Endothelial cell (in vitro differentiated cells): ENCODE measurements at regions not wholly inside any gene's neighbourhood (a gene's known extent, or its start where the extent isn't known, plus 50 kb on each side); places are given as distances from the start of the nearest gene placed in this dataset.

Source experiments
- DNase-seq: peaks from one replicate; pipeline ENCODE4 v3.0.0; 2021; ENCODE audit warnings: low spot score
- H3K27ac Mint-ChIP-seq: one replicate; pipeline ENCODE4 v1.8.0; 2021; ENCODE audit warnings: mixed read lengths, inconsistent platforms; ENCODE audit not compliant: unreplicated experiment
- H3K27me3 Mint-ChIP-seq: one replicate; pipeline ENCODE4 v1.8.0; 2021; ENCODE audit warnings: mild to moderate bottlenecking, moderate library complexity, mixed read lengths, inconsistent platforms; ENCODE audit not compliant: unreplicated experiment
- H3K36me3 Mint-ChIP-seq: one replicate; pipeline ENCODE4 v1.8.0; 2021; ENCODE audit warnings: mild to moderate bottlenecking, low read depth, mixed read lengths, inconsistent platforms; ENCODE audit not compliant: unreplicated experiment
- H3K4me1 Mint-ChIP-seq: one replicate; pipeline ENCODE4 v1.8.0; 2021; ENCODE audit warnings: mild to moderate bottlenecking, mixed read lengths, inconsistent platforms; ENCODE audit not compliant: unreplicated experiment
- H3K4me3 Mint-ChIP-seq: one replicate; pipeline ENCODE4 v1.8.0; 2021; ENCODE audit warnings: mild to moderate bottlenecking, mixed read lengths, inconsistent platforms; ENCODE audit not compliant: unreplicated experiment
- H3K9me3 Mint-ChIP-seq: one replicate; pipeline ENCODE4 v1.8.0; 2021; ENCODE audit warnings: mixed read lengths, inconsistent platforms; ENCODE audit not compliant: unreplicated experiment
- CTCF ChIP-seq: fragments of 200-600 bp; sonication (generic); IDR thresholded peaks from one replicate; pipeline ENCODE4 v1.5.0; 2021; ENCODE audit warnings: antibody characterized with exemption; ENCODE audit not compliant: unreplicated experiment

GRCh38 chr2:120995152-120995551 is 259.5 kb downstream of the GLI2 start:
- Mint-ChIP-seq H3K27me3 (peaks cover 2% of the 10 kb centered on the region), H3K4me1 (no peaks in the 10 kb centered on the region), H3K27ac (no peak overlapping the region), H3K4me3 (no peak overlapping the region), H3K9me3 (no peaks in the 10 kb centered on the region), H3K36me3 (no peaks in the 10 kb centered on the region)
- no peak for DNase-seq
- no peak for TF ChIP-seq CTCF

GRCh38 chr2:120995656-120996190 is 260.1 kb downstream of the GLI2 start:
- H3K27me3 Mint-ChIP-seq = peaks cover 2% of the 10 kb centered on the region
- DNase-seq = no peak

GRCh38 chr2:120999377-121000097 is 263.9 kb downstream of the GLI2 start:
- H3K9me3 Mint-ChIP-seq = no peaks in the 10 kb centered on the region
- no peak for TF ChIP-seq CTCF
- no peak overlapping the region for H3K27ac Mint-ChIP-seq
- H3K4me1 Mint-ChIP-seq = peaks cover 7% of the 10 kb centered on the region
- no peak overlapping the region for H3K4me3 Mint-ChIP-seq
- H3K27me3 Mint-ChIP-seq = peaks cover 4% of the 10 kb centered on the region
- no peaks in the 10 kb centered on the region for H3K36me3 Mint-ChIP-seq
- DNase-seq = no peak

More at GRCh38 chr2:120995656-120996190, 260.1 kb downstream of the GLI2 start:
- H3K9me3 Mint-ChIP-seq = no peaks in the 10 kb centered on the region
- no peaks in the 10 kb centered on the region for H3K4me1 Mint-ChIP-seq
- no peak overlapping the region for H3K27ac Mint-ChIP-seq
- no peak overlapping the region for H3K4me3 Mint-ChIP-seq
- H3K36me3 Mint-ChIP-seq = no peaks in the 10 kb centered on the region
- no peak for TF ChIP-seq CTCF

GRCh38 chr2:121000804-121001203 is 265.1 kb downstream of the GLI2 start:
- peaks cover 6% of the 10 kb centered on the region for H3K27me3 Mint-ChIP-seq
- no peak overlapping the region for H3K4me3 Mint-ChIP-seq
- no peak overlapping the region for H3K27ac Mint-ChIP-seq
- DNase-seq = no peak
- peaks cover 7% of the 10 kb centered on the region for H3K4me1 Mint-ChIP-seq
- H3K9me3 Mint-ChIP-seq = no peaks in the 10 kb centered on the region
- H3K36me3 Mint-ChIP-seq = no peaks in the 10 kb centered on the region
- TF ChIP-seq CTCF = no peak

- Mint-ChIP-seq H3K4me3 (no peak overlapping the region), H3K27me3 (peaks cover 8% of the 10 kb centered on the region), H3K4me1 (peaks cover 7% of the 10 kb centered on the region), H3K27ac (no peak overlapping the region), H3K9me3 (no peaks in the 10 kb centered on the region), H3K36me3 (no peaks in the 10 kb centered on the region)
- no peak for TF ChIP-seq CTCF
- no peak for DNase-seq
Observed at GRCh38 chr2:121001641-121002040, 266.0 kb downstream of the GLI2 start.
